Loucy (cell line): ENCODE measurements at regions not wholly inside any gene's neighbourhood (a gene's known extent, or its start where the extent isn't known, plus 50 kb on each side); places are given as distances from the start of the nearest gene placed in this dataset.
"Not testable (repeated sequence)": the region's sequence is repeated elsewhere in the genome, so short reads cannot be mapped to it uniquely, and the experiment has no call there.

Source experiments
- EZH2phosphoT487 ChIP-seq: fragments of 200-600 bp; IDR thresholded peaks from 2 replicates; pipeline ENCODE4 v1.6.1; 2018; ENCODE audit warnings: antibody characterized with exemption, mild to moderate bottlenecking, moderate library complexity, borderline replicate concordance
- TF ChIP-seq, protein P1 (sequence below): fragments of 200-600 bp; sonication (generic); conservative IDR thresholded peaks from 2 replicates; pipeline ENCODE4 v1.5.1; 2014; ENCODE audit warnings: mild to moderate bottlenecking, antibody characterized with exemption, low read length

DNA sequence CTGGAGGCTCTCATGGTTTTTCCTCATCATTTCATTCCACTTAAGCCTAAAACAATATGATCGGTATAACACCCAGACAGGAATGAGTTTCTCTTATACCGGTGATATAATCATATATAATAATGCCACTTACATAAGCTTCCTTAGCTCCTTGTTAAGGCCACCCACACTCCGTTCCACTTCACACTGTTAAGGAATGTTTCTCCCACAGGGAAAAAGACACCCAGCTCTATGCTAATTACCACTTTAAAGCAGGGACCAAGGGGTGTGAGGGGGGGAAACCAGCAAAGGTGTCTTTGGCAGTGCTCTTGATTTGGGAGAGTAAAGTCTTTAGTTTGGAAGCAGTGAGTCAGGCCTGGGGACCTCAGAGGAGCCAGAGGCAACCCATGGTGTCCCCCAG is 245.4 kb downstream of the NPIPA7 start:
- TF ChIP-seq, protein P1, sequence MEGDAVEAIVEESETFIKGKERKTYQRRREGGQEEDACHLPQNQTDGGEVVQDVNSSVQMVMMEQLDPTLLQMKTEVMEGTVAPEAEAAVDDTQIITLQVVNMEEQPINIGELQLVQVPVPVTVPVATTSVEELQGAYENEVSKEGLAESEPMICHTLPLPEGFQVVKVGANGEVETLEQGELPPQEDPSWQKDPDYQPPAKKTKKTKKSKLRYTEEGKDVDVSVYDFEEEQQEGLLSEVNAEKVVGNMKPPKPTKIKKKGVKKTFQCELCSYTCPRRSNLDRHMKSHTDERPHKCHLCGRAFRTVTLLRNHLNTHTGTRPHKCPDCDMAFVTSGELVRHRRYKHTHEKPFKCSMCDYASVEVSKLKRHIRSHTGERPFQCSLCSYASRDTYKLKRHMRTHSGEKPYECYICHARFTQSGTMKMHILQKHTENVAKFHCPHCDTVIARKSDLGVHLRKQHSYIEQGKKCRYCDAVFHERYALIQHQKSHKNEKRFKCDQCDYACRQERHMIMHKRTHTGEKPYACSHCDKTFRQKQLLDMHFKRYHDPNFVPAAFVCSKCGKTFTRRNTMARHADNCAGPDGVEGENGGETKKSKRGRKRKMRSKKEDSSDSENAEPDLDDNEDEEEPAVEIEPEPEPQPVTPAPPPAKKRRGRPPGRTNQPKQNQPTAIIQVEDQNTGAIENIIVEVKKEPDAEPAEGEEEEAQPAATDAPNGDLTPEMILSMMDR, result not testable (repeated sequence)
- not testable (repeated sequence) for TF ChIP-seq EZH2phosphoT487
